Bronchial epithelial cell (primary cell): ENCODE measurements at regions not wholly inside any gene's neighbourhood (a gene's known extent, or its start where the extent isn't known, plus 50 kb on each side); places are given as distances from the start of the nearest gene placed in this dataset.
"Not testable (repeated sequence)": the region's sequence is repeated elsewhere in the genome, so short reads cannot be mapped to it uniquely, and the experiment has no call there.

Experiments used
- DNase-seq: peaks from one replicate; pipeline ENCODE4 v3.0.0-alpha.2; 2010; ENCODE audit warnings: low read depth
- FAIRE-seq: peaks from 2 replicates; lab custom pipeline; 2011; peaks lifted over from hg19 to GRCh38; lab: Jason Lieb, UNC
- H3K27me3 ChIP-seq: 2 replicates; pipeline ENCODE4 v1.5.1; 2011; ENCODE audit warnings: low read length; ENCODE audit not compliant: control insufficient read depth, insufficient read depth
- H3K36me3 ChIP-seq: 2 replicates; pipeline ENCODE4 v1.5.1; 2011; ENCODE audit warnings: low read length; ENCODE audit not compliant: control insufficient read depth, insufficient read depth
- H3K4me3 ChIP-seq: 2 replicates; pipeline ENCODE4 v1.5.1; 2011; ENCODE audit warnings: mild to moderate bottlenecking, low read depth, low read length, control low read depth
- TF ChIP-seq, protein P1 (sequence below): IDR thresholded peaks from 2 replicates; pipeline ENCODE4 v1.5.1; 2011; ENCODE audit warnings: mild to moderate bottlenecking, moderate library complexity, low read length, control low read depth, inconsistent platforms; ENCODE audit not compliant: insufficient read depth, severe bottlenecking

DNA sequence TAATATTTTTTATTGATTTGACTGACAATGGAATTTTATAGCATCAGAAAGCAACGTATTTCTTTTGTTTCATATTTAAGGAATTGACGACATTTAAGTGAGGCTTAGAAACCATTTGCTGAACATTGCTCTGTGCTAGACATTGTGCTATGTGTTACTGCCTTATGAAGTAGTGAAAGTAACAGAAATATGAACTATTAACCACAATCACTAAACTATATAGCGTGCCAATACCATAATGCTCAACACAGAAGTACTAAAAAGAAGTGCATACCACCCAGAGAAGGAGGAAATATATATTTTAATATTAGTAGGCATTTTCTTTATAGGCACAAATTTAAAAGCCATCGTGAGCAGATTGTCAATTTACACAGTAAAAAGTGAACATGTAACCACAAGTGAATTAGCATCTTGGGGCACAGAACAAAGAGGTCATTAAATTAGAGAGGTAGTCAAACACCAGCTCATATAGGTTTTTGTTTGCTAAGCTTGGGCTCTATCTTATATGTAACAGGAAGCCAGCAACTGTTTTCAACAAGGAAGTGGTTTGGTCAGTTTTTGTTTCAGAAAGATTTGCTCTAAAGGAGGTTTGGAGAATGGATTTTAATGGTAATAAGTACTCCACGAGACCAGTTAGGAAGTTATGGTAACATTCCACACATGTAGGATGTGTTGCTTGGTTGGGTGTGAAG, 270.7 kb downstream of the GRXCR1 start:
- TF ChIP-seq, protein P1, sequence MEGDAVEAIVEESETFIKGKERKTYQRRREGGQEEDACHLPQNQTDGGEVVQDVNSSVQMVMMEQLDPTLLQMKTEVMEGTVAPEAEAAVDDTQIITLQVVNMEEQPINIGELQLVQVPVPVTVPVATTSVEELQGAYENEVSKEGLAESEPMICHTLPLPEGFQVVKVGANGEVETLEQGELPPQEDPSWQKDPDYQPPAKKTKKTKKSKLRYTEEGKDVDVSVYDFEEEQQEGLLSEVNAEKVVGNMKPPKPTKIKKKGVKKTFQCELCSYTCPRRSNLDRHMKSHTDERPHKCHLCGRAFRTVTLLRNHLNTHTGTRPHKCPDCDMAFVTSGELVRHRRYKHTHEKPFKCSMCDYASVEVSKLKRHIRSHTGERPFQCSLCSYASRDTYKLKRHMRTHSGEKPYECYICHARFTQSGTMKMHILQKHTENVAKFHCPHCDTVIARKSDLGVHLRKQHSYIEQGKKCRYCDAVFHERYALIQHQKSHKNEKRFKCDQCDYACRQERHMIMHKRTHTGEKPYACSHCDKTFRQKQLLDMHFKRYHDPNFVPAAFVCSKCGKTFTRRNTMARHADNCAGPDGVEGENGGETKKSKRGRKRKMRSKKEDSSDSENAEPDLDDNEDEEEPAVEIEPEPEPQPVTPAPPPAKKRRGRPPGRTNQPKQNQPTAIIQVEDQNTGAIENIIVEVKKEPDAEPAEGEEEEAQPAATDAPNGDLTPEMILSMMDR = no peak
- Histone ChIP-seq H3K4me3 (no peak overlapping the region), H3K36me3 (no peaks in the 10 kb centered on the region), H3K27me3 (no peaks in the 10 kb centered on the region)
- DNase-seq (peak; percentile 3), FAIRE-seq (no peak)

GRCh38 chr4:43189741-43190140, 297.2 kb downstream of the GRXCR1 start:
- FAIRE-seq = no peak
- no peaks in the 10 kb centered on the region for H3K36me3 ChIP-seq
- no peak for DNase-seq
- no peak overlapping the region for H3K4me3 ChIP-seq
- TF ChIP-seq, protein P1 = no peak
- H3K27me3 ChIP-seq = no peaks in the 10 kb centered on the region

- not testable (repeated sequence) for FAIRE-seq, DNase-seq, H3K27me3 ChIP-seq, H3K4me3 ChIP-seq, H3K36me3 ChIP-seq
Measured at GRCh38 chr4:43212576-43212975, 320.1 kb downstream of the GRXCR1 start.

GRCh38 chr4:43223820-43224219, 331.3 kb downstream of the GRXCR1 start:
- TF ChIP-seq, protein P1 = no peak
- H3K4me3 ChIP-seq = no peak overlapping the region
- no peak for FAIRE-seq
- DNase-seq = no peak
- H3K36me3 ChIP-seq = no peaks in the 10 kb centered on the region
- no peaks in the 10 kb centered on the region for H3K27me3 ChIP-seq

DNA sequence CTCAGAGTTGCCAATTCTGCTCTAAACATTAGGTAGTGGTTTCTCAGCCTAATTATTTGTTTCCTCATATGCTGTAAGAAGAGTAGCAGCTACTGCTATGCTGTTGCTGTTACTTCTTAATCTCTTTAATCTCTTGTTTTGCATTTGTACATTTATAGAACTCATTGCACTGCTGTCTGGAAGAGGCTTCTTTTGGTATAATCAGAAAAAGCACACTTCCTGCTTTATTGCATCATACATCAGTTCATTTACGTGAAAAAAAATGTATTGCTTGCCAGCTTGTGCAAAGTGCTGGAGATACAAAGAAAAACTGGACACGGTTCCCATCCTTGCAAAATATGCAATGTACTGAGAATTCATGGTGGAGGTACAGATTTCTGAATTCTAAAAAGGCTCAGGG, 332.0 kb downstream of the GRXCR1 start:
- no peak for FAIRE-seq
- TF ChIP-seq, protein P1 = no peak

DNA sequence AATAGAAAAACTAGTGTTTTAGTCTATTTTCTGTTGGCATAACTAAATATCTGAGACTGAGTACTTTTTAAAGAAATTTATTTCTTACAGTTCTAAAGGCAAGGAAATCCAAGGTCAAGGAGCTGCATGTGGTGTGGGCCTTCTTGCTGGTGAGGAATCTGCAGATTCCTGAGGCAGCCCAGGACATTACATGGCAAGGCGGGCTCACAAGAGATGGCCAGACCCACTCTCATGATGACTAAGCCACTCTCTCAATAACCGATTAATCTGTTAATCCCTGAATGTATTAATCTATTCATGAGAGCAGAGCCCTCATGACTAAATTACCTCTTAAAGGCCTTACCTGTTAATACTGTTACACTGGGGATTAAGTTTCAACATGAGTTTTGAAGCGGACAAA, 340.8 kb downstream of the GRXCR1 start:
- Histone ChIP-seq H3K36me3 (no peaks in the 10 kb centered on the region), H3K27me3 (no peaks in the 10 kb centered on the region), H3K4me3 (no peak overlapping the region)
- FAIRE-seq (no peak), DNase-seq (no peak)
- TF ChIP-seq, protein P1 = no peak

More for the DNA sequence above, 332.0 kb downstream of the GRXCR1 start:
- Histone ChIP-seq H3K4me3 (no peak overlapping the region), H3K27me3 (no peaks in the 10 kb centered on the region), H3K36me3 (no peaks in the 10 kb centered on the region)
- no peak for DNase-seq
